ENCODE measurements at regions not wholly inside any gene's neighbourhood (a gene's known extent, or its start where the extent isn't known, plus 50 kb on each side); places are given as distances from the start of the nearest gene placed in this dataset.

DNA sequence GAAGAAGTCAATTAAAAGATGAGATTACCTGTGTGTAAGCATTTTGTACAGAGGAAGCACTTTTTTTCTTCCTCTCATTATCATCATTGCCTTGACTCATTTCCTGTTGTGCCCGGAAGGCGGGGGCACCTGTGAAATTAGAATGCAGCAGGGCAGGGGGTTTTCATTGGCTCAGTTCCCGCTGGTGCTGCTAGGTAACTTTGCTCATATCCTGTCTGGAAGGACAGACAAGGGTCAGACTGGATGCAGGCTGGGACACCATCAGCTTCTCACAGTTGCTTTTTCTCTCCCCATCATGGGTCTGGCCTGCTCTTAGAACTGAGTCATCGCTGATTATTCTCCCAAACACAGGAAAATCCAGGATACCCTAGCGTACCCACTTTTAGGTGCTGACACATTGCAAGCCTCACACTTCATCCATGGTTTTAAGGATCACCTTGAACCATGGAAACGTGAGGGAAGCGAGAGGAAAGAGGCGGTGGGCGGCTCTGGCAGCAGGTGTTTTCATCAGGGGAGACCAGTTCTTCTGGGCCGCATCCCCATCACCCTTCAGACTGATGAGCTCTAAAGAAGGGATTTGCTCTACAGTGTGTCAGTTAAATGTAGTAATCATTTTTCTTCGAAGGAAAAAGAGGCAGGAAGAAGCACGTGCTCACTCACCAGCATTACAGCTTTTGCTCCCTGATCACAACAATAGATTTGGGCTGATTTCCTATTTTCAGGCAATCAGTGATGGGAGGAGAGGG lies 195.7 kb upstream of the SASH1 start:
- DNase-seq (ENCODE audit: low read depth, low spot score), result no peak

- no peak for DNase-seq (ENCODE audit: low read depth, low spot score)
These were observed 195.2 kb upstream of the SASH1 start for GRCh38 chr6:148147463-148147830.

DNA sequence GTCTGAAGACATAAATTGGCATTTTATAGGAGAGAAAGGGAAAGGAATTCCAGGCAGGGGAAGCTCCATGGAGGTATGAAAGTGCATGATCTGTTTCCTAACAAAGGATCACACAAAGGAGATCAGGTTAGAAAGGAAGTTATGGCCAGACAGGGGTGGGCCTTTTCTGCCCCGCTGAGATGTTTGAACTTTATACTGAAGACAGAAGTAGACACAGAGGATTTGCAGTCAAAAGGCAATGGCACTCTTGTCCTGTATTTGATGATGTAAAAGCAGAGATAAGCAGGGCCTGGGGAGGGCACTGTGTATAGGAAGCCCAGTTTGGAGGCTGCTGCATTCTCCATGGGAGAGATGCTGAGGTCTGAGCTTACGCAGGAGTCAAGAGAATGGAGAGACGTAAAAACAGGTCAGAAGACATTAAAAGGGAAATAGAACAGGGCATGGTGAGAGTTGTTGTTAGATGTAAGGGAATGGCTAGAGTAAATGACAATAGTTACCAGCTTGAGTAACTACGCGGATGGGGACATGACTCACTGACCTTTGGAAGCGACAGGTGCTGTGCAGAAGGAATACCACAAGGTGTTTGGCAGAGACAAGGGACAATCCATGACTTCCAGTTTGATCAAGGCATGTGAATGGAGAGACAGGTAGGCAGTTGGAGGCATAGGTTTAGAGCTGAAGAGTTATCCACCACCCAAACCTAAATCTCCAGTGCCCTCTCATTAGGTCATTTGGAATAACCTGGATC lies 190.6 kb upstream of the SASH1 start:
- DNase-seq (ENCODE audit: low read depth, low spot score), result no peak

- DNase-seq (ENCODE audit: low read depth, low spot score), result no peak
These were observed 188.0 kb upstream of the SASH1 start for GRCh38 chr6:148154668-148155067.

GRCh38 chr6:148155293-148155692 lies 187.3 kb upstream of the SASH1 start:
- no peak for DNase-seq (ENCODE audit: low read depth, low spot score)

DNA sequence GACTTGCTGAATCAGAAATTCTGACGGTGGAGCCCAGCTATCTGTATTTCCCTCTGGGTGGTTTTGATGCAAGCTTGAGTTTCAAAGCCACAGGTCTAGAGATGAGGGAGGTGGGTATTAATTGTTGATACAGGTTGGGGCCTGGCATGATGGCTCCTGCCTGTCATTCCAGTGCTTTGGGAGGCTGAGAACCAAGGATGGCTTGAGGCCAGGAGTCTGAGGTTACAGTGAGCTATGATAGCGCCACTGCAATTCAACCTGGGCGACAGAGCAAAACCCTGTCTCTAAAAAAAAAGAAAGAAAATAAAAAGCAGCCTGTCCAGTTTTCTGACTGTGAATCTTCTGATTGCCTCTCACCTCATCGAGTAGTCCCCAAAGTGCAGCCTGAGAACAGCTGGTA lies 184.8 kb upstream of the SASH1 start:
- DNase-seq (ENCODE audit: low read depth, low spot score), result no peak

DNA sequence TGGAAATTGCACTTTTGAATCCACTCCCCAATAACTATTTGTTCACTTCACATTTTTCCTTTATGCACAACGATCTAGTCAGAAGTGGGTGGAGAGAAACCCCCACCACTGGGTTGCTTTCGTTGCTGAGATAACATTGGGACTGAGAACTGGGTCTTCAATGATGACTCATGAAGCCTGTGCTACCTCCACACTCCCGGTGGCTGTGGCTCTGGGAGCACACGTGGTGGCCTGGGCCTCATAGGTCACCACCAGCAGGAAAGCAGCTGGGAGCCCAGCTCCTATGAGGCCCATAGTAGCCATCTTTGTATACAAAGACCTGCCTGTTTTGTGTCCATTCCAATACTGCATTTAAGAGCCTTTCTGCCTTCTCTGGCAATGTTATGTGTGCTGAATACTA lies 178.0 kb upstream of the SASH1 start:
- no peak for DNase-seq (ENCODE audit: low read depth, low spot score)

DNA sequence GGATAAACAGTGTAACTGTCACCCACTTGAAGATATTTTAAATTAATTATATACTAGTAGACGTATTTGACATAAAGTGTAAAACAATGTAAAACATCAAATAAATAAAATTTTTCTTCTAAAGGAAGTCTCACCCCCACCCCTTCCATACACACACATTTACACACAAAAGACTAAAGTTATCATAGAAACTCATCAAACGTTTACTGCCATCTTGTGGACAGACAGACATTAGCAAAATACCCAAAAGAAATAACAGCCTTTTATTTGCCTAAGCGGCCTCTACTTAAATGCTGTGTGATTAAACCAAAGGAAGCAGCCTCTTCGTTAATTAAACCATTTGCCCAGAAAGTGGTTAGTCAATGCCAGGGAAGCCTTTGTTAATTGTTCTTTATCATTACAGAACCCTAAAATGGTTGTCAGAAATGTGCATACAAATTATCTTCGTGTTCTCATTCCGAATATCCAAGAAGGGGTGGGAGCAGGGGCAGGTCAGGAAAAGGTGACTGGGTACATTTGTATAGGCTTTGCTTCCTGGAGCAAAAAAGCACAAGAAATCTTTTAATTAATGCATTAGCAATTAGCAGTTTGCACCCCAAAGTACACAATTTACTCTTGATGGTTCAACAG lies 176.2 kb upstream of the SASH1 start:
- no peak for DNase-seq (ENCODE audit: low read depth, low spot score)

DNA sequence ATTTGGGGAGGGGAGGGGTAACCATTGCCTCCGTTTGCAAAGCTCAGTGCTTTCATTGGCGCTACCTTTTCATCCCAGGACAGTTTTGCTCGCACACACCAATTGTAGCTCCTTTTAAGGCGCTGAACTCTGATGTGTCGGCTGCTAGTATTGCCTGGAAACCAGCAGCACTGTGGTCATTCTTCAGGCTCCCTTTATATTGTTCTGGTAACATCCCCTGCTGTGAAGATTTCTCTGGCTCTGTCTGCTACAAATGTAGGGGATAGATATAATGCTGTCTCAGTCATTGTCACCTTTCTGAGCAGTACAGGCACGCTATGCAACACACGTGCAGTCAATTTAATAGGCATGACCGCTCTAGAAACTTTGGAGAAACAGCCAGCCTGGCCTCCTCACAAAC lies 172.9 kb upstream of the SASH1 start:
- DNase-seq (ENCODE audit: low read depth, low spot score), result no peak

- DNase-seq (ENCODE audit: low read depth, low spot score), result no peak
These were observed 172.4 kb upstream of the SASH1 start for GRCh38 chr6:148170286-148170685.

GRCh38 chr6:148173548-148173947 lies 169.1 kb upstream of the SASH1 start:
- no peak for DNase-seq (ENCODE audit: low read depth, low spot score)

DNA sequence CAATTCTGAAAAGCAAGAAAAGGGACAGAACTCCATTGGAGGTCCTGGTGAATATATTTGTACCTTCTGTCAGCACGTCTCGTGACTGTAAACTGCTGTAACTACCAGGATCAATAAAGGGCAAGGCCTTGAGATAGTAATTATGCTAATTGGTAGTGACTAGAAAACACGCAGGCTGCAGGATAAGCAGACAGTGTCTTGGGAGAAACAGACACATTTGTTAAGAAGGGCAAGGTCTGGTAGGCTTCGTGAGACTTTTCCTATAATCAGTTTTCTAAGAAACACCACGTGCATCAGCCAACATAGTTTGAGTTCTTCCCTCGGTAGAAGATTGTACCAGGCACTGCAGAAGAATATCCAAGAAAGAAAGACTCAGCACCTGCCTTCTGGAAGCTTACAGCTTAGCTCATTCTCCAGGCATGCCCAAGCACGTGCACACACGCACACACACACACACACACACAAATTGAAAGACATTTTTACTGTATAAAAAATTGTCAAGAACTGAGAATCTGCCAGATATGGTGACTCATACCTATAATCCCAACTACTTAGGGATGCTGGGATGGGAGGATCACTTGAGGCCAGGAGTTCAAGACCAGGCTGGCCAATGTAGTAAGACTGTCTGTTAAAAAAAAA lies 167.0 kb upstream of the SASH1 start:
- DNase-seq (ENCODE audit: low read depth, low spot score), result no peak

GRCh38 chr6:148177589-148178233 lies 164.9 kb upstream of the SASH1 start:
- no peak for DNase-seq (ENCODE audit: low read depth, low spot score)

- DNase-seq (ENCODE audit: low read depth, low spot score), result no peak
These were observed 162.9 kb upstream of the SASH1 start for GRCh38 chr6:148179786-148180185.

- no peak for DNase-seq (ENCODE audit: low read depth, low spot score)
These were observed 160.3 kb upstream of the SASH1 start for GRCh38 chr6:148182378-148182777.

GRCh38 chr6:148183776-148184175 lies 158.9 kb upstream of the SASH1 start:
- no peak for DNase-seq (ENCODE audit: low read depth, low spot score)

- no peak for DNase-seq (ENCODE audit: low read depth, low spot score)
These were observed 155.7 kb upstream of the SASH1 start for GRCh38 chr6:148186916-148187315.

- DNase-seq (ENCODE audit: low read depth, low spot score), result no peak
These were observed 150.3 kb upstream of the SASH1 start for GRCh38 chr6:148192310-148192709.

GRCh38 chr6:148193063-148193680 lies 149.5 kb upstream of the SASH1 start:
- DNase-seq (ENCODE audit: low read depth, low spot score), result no peak

DNA sequence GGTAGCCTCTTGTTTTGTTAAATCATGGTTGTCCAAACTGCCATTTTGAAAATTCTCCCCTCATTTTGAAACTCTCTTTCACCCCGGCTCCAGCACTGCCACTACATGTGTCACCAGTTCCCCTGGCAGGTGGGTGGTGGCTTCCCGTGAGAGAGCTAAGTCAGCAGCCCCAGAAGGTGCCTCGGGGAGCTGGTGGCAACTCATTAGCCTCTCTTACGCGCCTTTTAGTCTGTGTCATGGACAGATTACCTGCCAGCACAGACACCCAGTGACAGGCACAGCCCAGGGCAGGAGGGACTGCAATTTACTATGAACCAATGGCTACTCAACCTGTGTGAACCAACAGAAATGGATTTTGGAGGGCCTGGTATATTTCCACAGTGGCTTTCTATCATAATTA lies 147.1 kb upstream of the SASH1 start:
- DNase-seq (ENCODE audit: low read depth, low spot score), result no peak

- no peak for DNase-seq (ENCODE audit: low read depth, low spot score)
These were observed 143.1 kb upstream of the SASH1 start for GRCh38 chr6:148199584-148199983.
